ENCODE measurements at regions not wholly inside any gene's neighbourhood (a gene's known extent, or its start where the extent isn't known, plus 50 kb on each side); places are given as distances from the start of the nearest gene placed in this dataset.

- Mint-ChIP-seq H3K4me3 (ENCODE audit: low read depth) (no peak overlapping the region), H3K36me3 (ENCODE audit: low read depth) (no peaks in the 10 kb centered on the region), H3K9me3 (peaks cover 6% of the 10 kb centered on the region), H3K27me3 (ENCODE audit: low read depth) (no peaks in the 10 kb centered on the region), H3K27ac (no peak overlapping the region), H3K4me1 (ENCODE audit: low read depth) (no peaks in the 10 kb centered on the region)
- no peak for DNase-seq (ENCODE audit: low spot score)
- intact Hi-C loops (cut with micrococcal nuclease) = no loop called here
Measured at GRCh38 chr4:14371131-14371530, 631.1 kb upstream of the CPEB2 start.

- Mint-ChIP-seq H3K27me3 (ENCODE audit: low read depth) (no peaks in the 10 kb centered on the region), H3K4me1 (ENCODE audit: low read depth) (no peaks in the 10 kb centered on the region), H3K27ac (no peak overlapping the region), H3K36me3 (ENCODE audit: low read depth) (no peaks in the 10 kb centered on the region), H3K9me3 (peaks cover 6% of the 10 kb centered on the region), H3K4me3 (ENCODE audit: low read depth) (no peak overlapping the region)
- no peak for DNase-seq (ENCODE audit: low spot score)
- intact Hi-C loops (cut with micrococcal nuclease) = no loop called here
Measured at GRCh38 chr4:14375816-14376215, 626.5 kb upstream of the CPEB2 start.

DNA sequence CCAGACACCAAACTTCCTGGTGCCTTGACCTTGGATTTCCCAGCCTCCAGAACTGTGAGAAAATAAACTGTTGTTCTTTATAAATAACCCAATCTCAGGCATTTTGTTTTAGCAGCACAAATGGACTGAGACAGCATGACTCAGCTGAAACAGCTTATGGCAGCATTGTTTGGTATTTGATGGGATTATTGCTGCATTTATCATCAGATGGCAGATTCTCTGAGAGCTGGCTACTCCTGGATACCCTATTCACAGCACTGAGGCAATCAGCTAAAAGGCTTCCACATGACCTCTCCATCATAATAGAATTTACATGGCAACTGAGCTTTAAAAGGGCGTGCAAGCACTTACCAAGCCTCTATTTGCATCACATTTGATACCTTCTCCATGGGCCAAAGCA lies 623.1 kb upstream of the CPEB2 start:
- Mint-ChIP-seq H3K4me1 (ENCODE audit: low read depth) (no peaks in the 10 kb centered on the region), H3K4me3 (ENCODE audit: low read depth) (no peak overlapping the region), H3K27me3 (ENCODE audit: low read depth) (no peaks in the 10 kb centered on the region), H3K9me3 (no peaks in the 10 kb centered on the region), H3K27ac (no peak overlapping the region), H3K36me3 (ENCODE audit: low read depth) (no peaks in the 10 kb centered on the region)
- DNase-seq (ENCODE audit: low spot score) = no peak
- intact Hi-C loops (cut with micrococcal nuclease) = no loop called here

- DNase-seq (ENCODE audit: low spot score) = no peak
- Mint-ChIP-seq H3K36me3 (ENCODE audit: low read depth) (no peaks in the 10 kb centered on the region), H3K27ac (no peak overlapping the region), H3K4me1 (ENCODE audit: low read depth) (no peaks in the 10 kb centered on the region), H3K9me3 (no peaks in the 10 kb centered on the region), H3K27me3 (ENCODE audit: low read depth) (no peaks in the 10 kb centered on the region), H3K4me3 (ENCODE audit: low read depth) (no peak overlapping the region)
- intact Hi-C loops (cut with micrococcal nuclease) = no loop called here
Measured at GRCh38 chr4:14383652-14384051, 618.6 kb upstream of the CPEB2 start.

- Mint-ChIP-seq H3K4me1 (ENCODE audit: low read depth) (no peaks in the 10 kb centered on the region), H3K36me3 (ENCODE audit: low read depth) (no peaks in the 10 kb centered on the region), H3K9me3 (no peaks in the 10 kb centered on the region), H3K27ac (no peak overlapping the region), H3K4me3 (ENCODE audit: low read depth) (no peak overlapping the region), H3K27me3 (ENCODE audit: low read depth) (no peaks in the 10 kb centered on the region)
- DNase-seq (ENCODE audit: low spot score) = no peak
- intact Hi-C loops (cut with micrococcal nuclease) = no loop called here
Measured at GRCh38 chr4:14384824-14385223, 617.5 kb upstream of the CPEB2 start.

GRCh38 chr4:14386196-14386595 lies 616.1 kb upstream of the CPEB2 start:
- no peaks in the 10 kb centered on the region for H3K9me3 Mint-ChIP-seq
- no peaks in the 10 kb centered on the region for H3K4me1 Mint-ChIP-seq (ENCODE audit: low read depth)
- H3K36me3 Mint-ChIP-seq (ENCODE audit: low read depth) = no peaks in the 10 kb centered on the region
- no peak overlapping the region for H3K27ac Mint-ChIP-seq
- H3K27me3 Mint-ChIP-seq (ENCODE audit: low read depth) = no peaks in the 10 kb centered on the region
- H3K4me3 Mint-ChIP-seq (ENCODE audit: low read depth) = no peak overlapping the region
- no peak for DNase-seq (ENCODE audit: low spot score)
- intact Hi-C loops (cut with micrococcal nuclease) = no loop called here

DNA sequence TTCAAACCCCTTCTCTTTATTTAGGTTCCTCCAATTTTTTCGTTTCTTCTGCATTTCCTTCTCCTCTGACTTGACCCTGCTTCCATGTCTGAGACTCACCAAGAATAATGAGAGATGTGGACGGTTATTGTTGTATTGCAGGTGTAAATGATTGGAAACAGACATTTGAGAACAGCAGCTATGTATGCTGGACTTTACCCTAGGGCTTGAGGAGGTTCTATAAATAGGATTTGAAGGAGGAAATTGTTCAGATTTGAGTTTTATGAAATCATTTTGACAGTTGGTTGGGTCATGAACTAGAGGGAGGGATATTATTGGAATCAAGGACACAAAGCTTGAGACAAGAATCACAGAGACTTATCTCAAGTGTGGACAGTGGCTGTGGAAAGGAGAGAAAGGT lies 614.6 kb upstream of the CPEB2 start:
- Mint-ChIP-seq H3K27me3 (ENCODE audit: low read depth) (no peaks in the 10 kb centered on the region), H3K9me3 (no peaks in the 10 kb centered on the region), H3K4me1 (ENCODE audit: low read depth) (no peaks in the 10 kb centered on the region), H3K4me3 (ENCODE audit: low read depth) (no peak overlapping the region), H3K27ac (no peak overlapping the region), H3K36me3 (ENCODE audit: low read depth) (no peaks in the 10 kb centered on the region)
- no peak for DNase-seq (ENCODE audit: low spot score)
- intact Hi-C loops (cut with micrococcal nuclease) = no loop called here

GRCh38 chr4:14392378-14392777 lies 609.9 kb upstream of the CPEB2 start:
- no peak overlapping the region for H3K4me3 Mint-ChIP-seq (ENCODE audit: low read depth)
- DNase-seq (ENCODE audit: low spot score) = no peak
- H3K27ac Mint-ChIP-seq = no peak overlapping the region
- no peaks in the 10 kb centered on the region for H3K4me1 Mint-ChIP-seq (ENCODE audit: low read depth)
- H3K9me3 Mint-ChIP-seq = no peaks in the 10 kb centered on the region
- intact Hi-C loops (cut with micrococcal nuclease) = no loop called here
- H3K27me3 Mint-ChIP-seq (ENCODE audit: low read depth) = no peaks in the 10 kb centered on the region
- H3K36me3 Mint-ChIP-seq (ENCODE audit: low read depth) = no peaks in the 10 kb centered on the region

DNA sequence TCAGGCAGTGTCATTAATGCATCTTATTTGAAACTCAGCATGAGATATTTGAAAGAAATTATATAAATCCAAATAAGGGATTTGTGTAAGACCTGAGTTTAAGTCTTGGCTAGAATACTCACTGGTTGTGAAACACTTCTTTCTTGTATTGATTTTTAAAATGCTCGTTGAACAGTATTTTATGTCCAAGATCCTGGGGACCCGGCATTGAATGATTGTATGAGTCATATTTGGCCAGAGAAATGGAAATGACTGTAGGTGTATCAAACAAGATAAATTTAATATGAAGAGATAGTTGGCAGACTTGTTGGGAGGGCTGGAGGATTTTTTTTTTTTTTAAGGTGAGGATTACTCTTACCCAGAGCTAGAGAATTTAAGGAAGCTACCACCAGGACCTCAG lies 606.1 kb upstream of the CPEB2 start:
- Mint-ChIP-seq H3K4me1 (ENCODE audit: low read depth) (no peaks in the 10 kb centered on the region), H3K36me3 (ENCODE audit: low read depth) (no peaks in the 10 kb centered on the region), H3K4me3 (ENCODE audit: low read depth) (no peak overlapping the region), H3K27me3 (ENCODE audit: low read depth) (no peaks in the 10 kb centered on the region), H3K9me3 (peaks cover 4% of the 10 kb centered on the region), H3K27ac (no peak overlapping the region)
- DNase-seq (ENCODE audit: low spot score) = no peak
- intact Hi-C loops (cut with micrococcal nuclease) = no loop called here

DNA sequence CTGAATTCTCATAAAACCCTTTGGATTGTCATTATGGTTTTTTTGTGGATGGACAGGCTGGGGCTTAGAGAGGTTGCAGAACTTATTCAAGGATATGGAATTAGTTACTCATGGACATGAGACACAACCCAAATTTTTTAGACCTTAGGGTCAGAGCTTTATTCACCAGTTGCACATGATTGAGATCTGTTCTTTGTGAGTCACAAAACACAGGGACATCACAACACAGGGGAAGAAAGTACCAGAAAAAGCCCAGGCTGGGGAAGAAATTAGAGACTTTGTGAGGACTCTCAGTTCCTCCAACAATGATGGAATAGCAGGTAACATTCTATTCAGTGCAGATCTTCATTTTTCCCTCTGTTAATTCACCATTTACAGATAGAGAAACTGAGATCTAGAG lies 602.4 kb upstream of the CPEB2 start:
- H3K4me1 Mint-ChIP-seq (ENCODE audit: low read depth) = no peaks in the 10 kb centered on the region
- no peak overlapping the region for H3K4me3 Mint-ChIP-seq (ENCODE audit: low read depth)
- H3K36me3 Mint-ChIP-seq (ENCODE audit: low read depth) = no peaks in the 10 kb centered on the region
- intact Hi-C loops (cut with micrococcal nuclease) = no loop called here
- peaks cover 16% of the 10 kb centered on the region for H3K9me3 Mint-ChIP-seq
- no peak for DNase-seq (ENCODE audit: low spot score)
- H3K27me3 Mint-ChIP-seq (ENCODE audit: low read depth) = no peaks in the 10 kb centered on the region
- H3K27ac Mint-ChIP-seq = no peak overlapping the region

- Mint-ChIP-seq H3K27ac (no peak overlapping the region), H3K9me3 (peaks cover 16% of the 10 kb centered on the region), H3K4me1 (ENCODE audit: low read depth) (no peaks in the 10 kb centered on the region), H3K27me3 (ENCODE audit: low read depth) (no peaks in the 10 kb centered on the region), H3K36me3 (ENCODE audit: low read depth) (no peaks in the 10 kb centered on the region), H3K4me3 (ENCODE audit: low read depth) (no peak overlapping the region)
- DNase-seq (ENCODE audit: low spot score) = no peak
- intact Hi-C loops (cut with micrococcal nuclease) = no loop called here
Measured at GRCh38 chr4:14400307-14400706, 602.0 kb upstream of the CPEB2 start.

DNA sequence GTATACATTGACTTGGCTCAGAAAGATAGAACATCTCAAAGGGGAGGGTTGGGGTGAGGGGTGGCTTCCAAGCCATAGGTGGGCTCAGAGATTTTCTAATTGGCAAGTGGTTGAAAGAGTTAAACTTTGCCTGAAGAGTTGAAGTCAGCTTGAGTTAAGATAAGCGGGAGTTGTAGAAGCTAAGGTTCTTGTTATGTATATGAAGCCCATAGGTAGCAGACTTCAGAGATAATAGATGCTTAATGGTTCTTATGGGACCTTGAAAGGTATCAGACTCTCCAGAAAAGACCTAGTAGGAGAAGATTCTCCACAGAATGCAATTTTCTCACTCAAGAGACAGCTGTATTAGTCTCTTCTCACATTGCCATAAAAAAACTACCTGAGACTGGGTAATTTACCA lies 599.1 kb upstream of the CPEB2 start:
- no peaks in the 10 kb centered on the region for H3K4me1 Mint-ChIP-seq (ENCODE audit: low read depth)
- no peaks in the 10 kb centered on the region for H3K27me3 Mint-ChIP-seq (ENCODE audit: low read depth)
- H3K9me3 Mint-ChIP-seq = peaks cover 16% of the 10 kb centered on the region
- no peak overlapping the region for H3K27ac Mint-ChIP-seq
- DNase-seq (ENCODE audit: low spot score) = no peak
- H3K36me3 Mint-ChIP-seq (ENCODE audit: low read depth) = no peaks in the 10 kb centered on the region
- intact Hi-C loops (cut with micrococcal nuclease) = no loop called here
- H3K4me3 Mint-ChIP-seq (ENCODE audit: low read depth) = no peak overlapping the region

- no peaks in the 10 kb centered on the region for H3K27me3 Mint-ChIP-seq (ENCODE audit: low read depth)
- peaks cover 12% of the 10 kb centered on the region for H3K9me3 Mint-ChIP-seq
- no peak for DNase-seq (ENCODE audit: low spot score)
- no peak overlapping the region for H3K27ac Mint-ChIP-seq
- intact Hi-C loops (cut with micrococcal nuclease) = no loop called here
- no peak overlapping the region for H3K4me3 Mint-ChIP-seq (ENCODE audit: low read depth)
- H3K4me1 Mint-ChIP-seq (ENCODE audit: low read depth) = no peaks in the 10 kb centered on the region
- no peaks in the 10 kb centered on the region for H3K36me3 Mint-ChIP-seq (ENCODE audit: low read depth)
Measured at GRCh38 chr4:14404730-14405129, 597.6 kb upstream of the CPEB2 start.

DNA sequence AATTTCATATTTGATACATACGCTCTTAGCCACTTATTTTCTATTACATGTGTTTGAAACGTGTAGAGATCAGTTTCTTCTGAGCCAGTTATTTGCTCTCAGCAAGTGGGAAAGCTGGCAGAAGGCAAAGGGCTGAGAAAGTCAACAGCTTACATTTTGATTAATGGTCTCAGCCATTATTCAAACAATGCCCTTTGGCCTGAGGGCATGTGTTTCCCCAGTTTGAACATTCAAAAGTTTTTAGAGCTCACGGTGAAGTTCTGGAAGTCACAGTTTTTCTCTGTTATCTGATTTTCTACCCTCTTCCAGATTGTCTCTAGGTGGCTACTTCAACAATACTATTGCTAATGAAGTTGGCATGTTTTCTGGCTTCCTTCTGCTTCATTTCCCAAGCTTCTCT lies 591.8 kb upstream of the CPEB2 start:
- Mint-ChIP-seq H3K27me3 (ENCODE audit: low read depth) (no peaks in the 10 kb centered on the region), H3K4me1 (ENCODE audit: low read depth) (no peaks in the 10 kb centered on the region), H3K4me3 (ENCODE audit: low read depth) (no peak overlapping the region), H3K27ac (no peak overlapping the region), H3K9me3 (no peaks in the 10 kb centered on the region), H3K36me3 (ENCODE audit: low read depth) (no peaks in the 10 kb centered on the region)
- intact Hi-C loops (cut with micrococcal nuclease) = no loop called here
- DNase-seq (ENCODE audit: low spot score) = no peak
